Inflammatory macrophage treated with lipopolysaccharide for 1 hour (primary cell): ENCODE measurements at regions not wholly inside any gene's neighbourhood (a gene's known extent, or its start where the extent isn't known, plus 50 kb on each side); places are given as distances from the start of the nearest gene placed in this dataset.

Experiments
- DNase-seq, 2 donors: peaks; one replicate each; pipeline ENCODE4 v3.0.0-alpha.2; 2020 to 2022

DNA sequence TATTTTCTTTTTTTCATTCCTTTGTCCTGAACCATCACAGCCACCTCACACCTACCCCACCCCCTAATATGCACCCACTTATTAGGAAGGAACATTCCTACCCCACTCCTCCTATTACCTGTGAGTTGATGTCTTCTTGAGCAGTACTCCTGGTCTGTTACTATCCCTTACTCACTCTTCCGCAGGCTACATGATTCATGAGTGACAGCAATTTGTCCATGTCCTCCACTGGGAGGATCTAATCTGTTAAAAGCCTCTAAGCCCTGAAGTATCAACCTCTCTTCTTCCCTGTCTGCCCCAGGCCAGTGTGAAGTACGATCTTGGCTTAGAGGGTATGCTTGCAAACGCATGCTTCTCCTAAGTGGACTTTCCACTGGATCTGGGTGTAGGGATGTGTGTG, 75.6 kb upstream of the RFX8 start:
- no peak for DNase-seq

- peak in 1 of 2 donors; percentile 25 for DNase-seq
Observed at GRCh38 chr2:101549371-101549770, 74.5 kb upstream of the RFX8 start.

DNA sequence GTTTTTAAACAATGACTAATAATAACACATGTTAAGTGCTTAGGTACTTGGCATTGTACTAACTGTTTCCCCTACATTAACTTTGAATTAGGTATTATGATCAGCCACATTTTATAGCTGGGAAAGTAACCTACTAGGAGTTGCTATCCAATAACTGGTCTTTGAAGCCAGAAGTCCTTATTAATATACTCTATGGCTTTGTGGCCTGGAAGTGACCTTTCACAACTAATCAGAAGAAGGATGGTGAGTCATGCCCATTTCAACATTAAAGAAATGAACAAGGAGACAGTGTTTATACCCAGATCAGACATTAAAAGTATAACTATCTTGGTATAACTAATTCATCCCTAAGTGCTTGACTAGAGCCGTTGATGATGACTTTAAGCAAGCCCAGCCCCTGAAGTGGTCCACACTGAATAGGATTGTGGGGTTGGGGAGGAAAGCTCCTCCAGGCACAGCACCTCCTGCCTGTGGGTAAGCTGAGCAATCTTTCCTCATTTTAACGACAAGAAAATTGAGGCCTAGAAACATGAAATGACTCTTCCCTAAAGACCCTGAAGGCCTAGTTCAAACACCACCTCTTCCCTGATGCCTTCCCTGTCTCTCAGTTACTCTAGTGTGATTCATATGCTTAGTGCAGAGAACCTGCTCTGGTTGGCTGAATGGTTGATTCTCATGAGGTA, 71.6 kb upstream of the RFX8 start:
- DNase-seq: peak; percentile 75 to 81

DNA sequence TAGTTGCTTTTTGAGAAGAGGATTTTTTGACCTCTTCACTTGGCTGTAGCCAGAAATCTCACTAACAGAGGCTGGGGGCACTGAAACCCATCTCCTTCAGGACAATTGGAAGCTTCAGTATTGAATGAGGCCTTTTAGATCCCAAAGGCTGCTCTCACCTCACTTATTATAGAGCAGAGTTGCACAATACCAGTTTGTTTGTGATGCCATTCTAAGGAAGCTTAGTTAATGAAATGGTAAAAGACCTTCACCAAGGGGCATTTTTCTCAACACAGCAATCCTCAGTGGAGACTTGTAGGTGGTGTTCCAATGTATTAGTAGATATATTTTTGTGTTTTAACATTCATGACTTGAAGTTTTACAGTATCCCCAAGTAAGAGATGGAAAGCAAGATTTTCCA, 71.0 kb upstream of the RFX8 start:
- no peak for DNase-seq

- DNase-seq: no peak
Observed at GRCh38 chr2:101540518-101540917, 65.6 kb upstream of the RFX8 start.

- no peak for DNase-seq
Observed at GRCh38 chr2:101538076-101538475, 63.2 kb upstream of the RFX8 start.

DNA sequence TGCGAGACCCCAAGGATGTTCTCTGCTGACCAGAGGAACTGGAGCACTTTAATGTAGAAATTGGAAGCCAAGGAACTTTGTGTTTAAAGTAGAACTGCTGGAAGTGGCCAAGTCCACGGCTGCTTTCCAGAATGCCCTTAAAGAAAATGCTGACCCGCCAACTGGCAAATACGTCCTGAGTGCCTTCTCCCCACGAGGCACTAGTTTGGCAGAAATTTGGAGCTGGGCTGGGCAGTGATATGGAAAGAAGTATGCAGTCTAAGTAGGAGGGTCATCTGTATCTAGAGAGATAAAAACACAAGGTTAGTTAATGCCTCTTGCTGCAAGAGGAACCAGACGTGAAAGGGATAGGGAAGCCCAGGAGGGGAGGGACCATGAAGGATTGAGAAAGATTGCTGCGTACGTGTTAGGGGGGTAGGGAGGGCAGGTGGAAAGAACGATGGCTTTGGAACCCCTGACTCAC, 59.3 kb upstream of the RFX8 start:
- DNase-seq: peak; percentile 65 to 70

DNA sequence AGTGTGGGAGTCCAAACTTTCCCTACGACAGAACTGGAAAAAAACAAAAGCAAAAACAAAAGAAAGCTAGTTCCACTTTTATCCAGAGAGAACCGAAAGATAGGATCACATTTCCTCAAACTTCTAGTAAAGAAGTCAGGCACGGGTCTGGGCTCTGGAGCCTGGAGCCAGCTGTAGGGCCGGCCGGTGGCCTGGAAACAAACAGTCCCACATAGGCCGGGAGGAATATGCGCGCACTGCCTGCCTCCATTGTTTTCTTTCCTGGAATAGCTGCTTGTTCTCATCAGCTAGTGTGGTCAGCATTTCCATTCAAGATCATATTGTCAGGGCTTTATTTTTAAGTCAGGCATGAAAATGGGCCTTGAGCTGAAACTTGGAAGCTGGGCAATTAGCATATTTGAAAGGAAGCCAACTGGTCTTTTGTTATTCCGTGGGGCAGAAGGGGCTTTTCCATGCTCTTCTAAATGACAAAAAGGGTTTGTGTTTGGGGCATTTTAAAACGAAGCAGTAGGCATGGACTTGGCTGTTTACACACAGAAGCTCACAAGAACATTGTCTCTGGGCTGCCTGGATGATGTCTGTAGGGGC, 58.7 kb upstream of the RFX8 start:
- peak; percentile 39 to 57 for DNase-seq

DNA sequence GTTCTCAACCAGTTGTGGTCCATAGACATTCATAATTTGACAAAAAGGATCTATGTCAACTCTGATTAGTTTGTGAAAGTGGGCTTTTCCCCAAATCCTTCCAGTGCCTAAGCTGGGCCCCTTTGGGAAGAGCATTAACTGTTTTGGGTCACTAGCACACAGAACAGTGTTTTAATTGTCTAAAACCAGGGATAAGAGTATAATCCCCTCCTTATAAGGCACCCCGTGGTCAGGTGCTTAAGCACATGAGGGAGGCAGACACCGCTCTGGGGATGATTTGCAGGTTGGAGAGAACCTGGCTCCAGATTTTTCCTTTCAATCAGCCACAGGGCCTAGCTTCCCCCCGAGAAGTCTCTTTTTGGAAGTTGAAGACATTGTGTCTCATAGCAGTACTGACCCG, 53.6 kb upstream of the RFX8 start:
- no peak for DNase-seq

DNA sequence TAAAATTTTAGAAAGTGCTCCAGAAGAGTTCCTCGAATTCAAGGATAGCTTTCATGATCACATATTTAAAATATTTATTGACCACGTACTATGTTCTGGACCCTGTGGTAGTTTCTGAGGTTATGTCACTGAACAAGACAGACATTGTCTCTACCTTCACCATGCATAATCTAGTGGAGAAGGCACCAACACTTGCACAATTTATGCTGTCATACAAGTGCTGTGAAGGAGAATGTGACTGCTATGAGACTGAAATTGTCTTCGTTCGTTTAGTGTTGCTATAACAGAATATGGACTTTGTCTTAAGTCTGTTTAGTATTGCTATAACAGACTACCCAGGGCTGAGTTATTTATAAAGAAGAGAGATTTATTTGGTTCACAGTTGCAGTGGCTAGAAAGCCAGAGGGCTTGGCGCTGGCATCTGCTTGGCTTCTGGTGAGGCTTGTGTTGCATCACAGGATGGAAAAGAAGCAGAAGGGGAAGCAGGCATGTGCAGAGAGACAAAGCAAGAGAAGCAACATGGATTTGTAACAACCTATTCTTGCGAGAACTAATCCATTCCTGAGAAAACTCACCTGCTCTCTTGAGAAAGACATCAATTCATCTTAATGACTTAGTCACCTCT, 50.0 kb upstream of the RFX8 start:
- peak; percentile 43 to 55 for DNase-seq
